AML-193 (cell line): ENCODE measurements at regions not wholly inside any gene's neighbourhood (a gene's known extent, or its start where the extent isn't known, plus 50 kb on each side); places are given as distances from the start of the nearest gene placed in this dataset.

Experiments
- DNase-seq, 2 experiments: peaks; one replicate each; lab custom pipeline; 2025; lab: John Stamatoyannopoulos, UW

GRCh38 chr12:29043069-29043468 is 106.0 kb upstream of the FAR2 start:
- no peak for DNase-seq

GRCh38 chr12:29044799-29045198 is 104.3 kb upstream of the FAR2 start:
- no peak for DNase-seq

- no peak for DNase-seq
These were observed 100.3 kb upstream of the FAR2 start for GRCh38 chr12:29048787-29049186.

GRCh38 chr12:29050503-29050902 is 98.6 kb upstream of the FAR2 start:
- DNase-seq = no peak

GRCh38 chr12:29051221-29051620 is 97.9 kb upstream of the FAR2 start:
- no peak for DNase-seq

- no peak for DNase-seq
These were observed 95.5 kb upstream of the FAR2 start for GRCh38 chr12:29053567-29053966.

GRCh38 chr12:29054858-29055663 is 94.0 kb upstream of the FAR2 start:
- no peak for DNase-seq

- DNase-seq = peak; percentile 70 to 72
These were observed 83.0 kb upstream of the FAR2 start for GRCh38 chr12:29066011-29066588.

- DNase-seq = peak in 1 of 2 experiments; percentile 16
These were observed 81.6 kb upstream of the FAR2 start for GRCh38 chr12:29067430-29067829.

- no peak for DNase-seq
These were observed 78.8 kb upstream of the FAR2 start for GRCh38 chr12:29070309-29070708.

GRCh38 chr12:29071099-29071498 is 78.0 kb upstream of the FAR2 start:
- DNase-seq = no peak

GRCh38 chr12:29072631-29073030 is 76.4 kb upstream of the FAR2 start:
- no peak for DNase-seq

GRCh38 chr12:29073631-29074239 is 75.3 kb upstream of the FAR2 start:
- DNase-seq = peak; percentile 69 to 82

GRCh38 chr12:29081101-29081500 is 68.0 kb upstream of the FAR2 start:
- no peak for DNase-seq

GRCh38 chr12:29082522-29082921 is 66.6 kb upstream of the FAR2 start:
- no peak for DNase-seq

GRCh38 chr12:29086325-29087271 is 62.5 kb upstream of the FAR2 start:
- no peak for DNase-seq

GRCh38 chr12:29088611-29089219 is 60.4 kb upstream of the FAR2 start:
- DNase-seq = peak; percentile 68 to 77
